ENCODE measurements at regions not wholly inside any gene's neighbourhood (a gene's known extent, or its start where the extent isn't known, plus 50 kb on each side); places are given as distances from the start of the nearest gene placed in this dataset.
"Not testable (repeated sequence)": the region's sequence is repeated elsewhere in the genome, so short reads cannot be mapped to it uniquely, and the experiment has no call there.

DNA sequence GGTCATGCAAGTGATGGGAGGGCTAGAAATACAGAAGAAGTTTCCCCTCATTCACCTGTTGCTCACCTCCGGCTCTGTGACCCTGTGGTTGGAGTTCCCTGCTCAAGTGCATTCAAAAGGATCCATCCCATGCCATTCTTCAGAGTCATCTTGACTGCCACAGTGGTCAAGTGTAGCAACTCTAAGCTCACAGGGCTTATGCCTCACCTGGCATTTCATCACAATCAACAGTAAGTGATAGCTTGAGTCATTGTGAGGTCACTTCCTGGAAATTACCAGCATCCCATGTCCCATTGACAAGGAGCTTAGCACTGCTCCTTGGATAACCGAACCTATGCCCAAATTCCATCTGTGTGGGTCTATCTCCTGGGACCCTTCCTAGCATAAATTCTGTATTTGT is 55.6 kb downstream of the OR4C45 start:
- H3K27me3 ChIP-seq (ENCODE audit: insufficient read depth, low read length), result no peaks in the 10 kb centered on the region
- no peaks in the 10 kb centered on the region for H3K9me3 ChIP-seq (ENCODE audit: low read length)
- H2AFZ ChIP-seq (ENCODE audit: low read depth, low read length), result no peak overlapping the region
- no peaks in the 10 kb centered on the region for H3K36me3 ChIP-seq (ENCODE audit: insufficient read depth, low read length)
- no peak overlapping the region for H3K4me3 ChIP-seq (ENCODE audit: low read length)
- H3K4me1 ChIP-seq (ENCODE audit: insufficient read depth, low read length), result no peaks in the 10 kb centered on the region

DNA sequence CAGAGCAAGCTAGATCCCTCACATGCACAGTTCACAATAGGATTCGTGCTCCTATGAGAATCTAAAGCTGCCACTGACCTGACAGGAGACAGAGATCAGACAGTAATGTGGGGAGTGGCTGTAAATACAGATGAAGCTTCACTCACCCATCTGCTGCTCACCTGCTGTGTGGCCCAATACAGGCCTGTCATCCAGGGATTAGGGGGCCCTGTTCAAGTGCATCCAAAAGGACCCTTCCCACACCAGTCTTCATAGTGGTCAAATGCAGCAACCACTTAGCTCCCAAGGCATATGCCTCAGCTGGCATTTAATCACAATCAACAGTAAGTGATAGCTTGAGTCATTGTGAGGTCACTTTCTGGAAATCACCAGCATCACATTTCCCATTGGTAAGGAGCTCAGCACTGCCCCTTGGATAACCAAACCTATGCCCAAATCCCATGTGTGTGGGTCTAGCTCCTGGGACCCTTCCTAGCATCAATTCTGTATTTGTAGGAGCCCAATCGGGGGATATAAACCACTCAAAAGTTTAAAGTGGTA is 65.6 kb downstream of the OR4C45 start:
- Histone ChIP-seq H3K36me3 (ENCODE audit: insufficient read depth, low read length) (no peaks in the 10 kb centered on the region), H3K4me3 (ENCODE audit: low read length) (no peak overlapping the region), H3K27me3 (ENCODE audit: insufficient read depth, low read length) (no peaks in the 10 kb centered on the region), H2AFZ (ENCODE audit: low read depth, low read length) (no peak overlapping the region), H3K4me1 (ENCODE audit: insufficient read depth, low read length) (no peaks in the 10 kb centered on the region), H3K9me3 (ENCODE audit: low read length) (no peaks in the 10 kb centered on the region)

DNA sequence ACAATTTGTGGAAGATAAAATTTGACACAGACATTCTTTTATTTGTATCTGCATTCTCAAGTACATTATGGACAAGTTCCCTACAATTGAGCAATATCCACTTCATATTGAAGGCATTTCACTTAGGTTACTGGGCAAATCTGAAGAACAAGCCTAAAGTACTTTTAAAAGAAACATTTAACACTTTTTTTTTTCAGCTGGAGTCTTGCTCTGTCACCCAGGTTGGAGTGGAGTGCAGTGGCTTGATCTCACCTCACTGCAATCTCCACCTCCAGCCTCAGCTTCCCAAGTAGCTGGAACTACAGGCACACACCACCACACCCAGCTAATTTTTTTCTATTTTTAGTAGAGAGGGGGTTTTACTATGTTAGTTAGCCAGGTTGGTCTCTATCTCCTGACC is 70.2 kb downstream of the OR4C45 start:
- no peaks in the 10 kb centered on the region for H3K4me1 ChIP-seq (ENCODE audit: insufficient read depth, low read length)
- H3K9me3 ChIP-seq (ENCODE audit: low read length), result no peaks in the 10 kb centered on the region
- H3K36me3 ChIP-seq (ENCODE audit: insufficient read depth, low read length), result no peaks in the 10 kb centered on the region
- H3K4me3 ChIP-seq (ENCODE audit: low read length), result no peak overlapping the region
- H2AFZ ChIP-seq (ENCODE audit: low read depth, low read length), result no peak overlapping the region
- no peaks in the 10 kb centered on the region for H3K27me3 ChIP-seq (ENCODE audit: insufficient read depth, low read length)

DNA sequence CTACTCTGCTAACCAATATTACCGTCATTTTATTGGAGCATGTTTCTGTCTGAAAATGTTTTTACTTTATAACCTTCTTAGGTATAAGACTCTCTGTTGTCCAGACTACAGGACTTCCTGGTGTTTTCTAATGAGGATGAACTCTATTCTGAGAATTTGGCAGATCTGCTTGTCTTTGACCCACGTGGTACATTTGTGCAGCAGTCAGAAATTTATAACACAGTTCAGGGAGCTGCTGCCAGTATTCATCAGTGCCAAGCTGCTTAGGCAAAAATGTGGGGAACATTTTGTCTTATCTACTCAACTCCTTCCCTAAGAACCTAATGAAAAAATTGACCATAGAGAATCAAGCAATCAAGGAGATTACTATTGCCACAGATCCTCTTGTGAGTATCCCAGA is 108.0 kb downstream of the OR4C45 start:
- not testable (repeated sequence) for H3K4me3 ChIP-seq (ENCODE audit: low read length); H3K27me3 ChIP-seq (ENCODE audit: insufficient read depth, low read length); H2AFZ ChIP-seq (ENCODE audit: low read depth, low read length); H3K36me3 ChIP-seq (ENCODE audit: insufficient read depth, low read length); H3K4me1 ChIP-seq (ENCODE audit: insufficient read depth, low read length); H3K9me3 ChIP-seq (ENCODE audit: low read length)

GRCh38 chr11:50146308-50146707 is 113.6 kb downstream of the OR4C45 start:
- H3K4me3 ChIP-seq (ENCODE audit: low read length); H3K9me3 ChIP-seq (ENCODE audit: low read length); H3K27me3 ChIP-seq (ENCODE audit: insufficient read depth, low read length); H2AFZ ChIP-seq (ENCODE audit: low read depth, low read length); H3K36me3 ChIP-seq (ENCODE audit: insufficient read depth, low read length); H3K4me1 ChIP-seq (ENCODE audit: insufficient read depth, low read length): not testable (repeated sequence)

DNA sequence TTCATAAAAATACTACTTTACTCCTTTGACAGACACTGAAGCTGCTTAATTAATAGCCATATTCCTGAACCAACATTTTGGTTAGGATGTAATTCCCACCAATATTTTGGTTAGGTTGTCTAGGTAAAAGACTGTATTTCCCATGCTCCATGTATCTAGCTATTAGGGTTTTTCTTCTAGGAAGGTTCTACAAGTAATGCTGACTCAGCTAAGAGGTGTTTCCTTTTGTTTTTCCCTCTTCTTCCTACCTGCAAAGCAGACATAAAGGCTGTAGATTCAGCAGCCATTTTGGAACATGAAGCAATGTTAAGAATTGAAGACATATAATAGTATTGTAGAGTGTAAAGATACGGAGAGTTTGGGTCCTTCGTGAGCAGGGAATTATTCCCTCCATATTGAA is 115.3 kb downstream of the OR4C45 start:
- not testable (repeated sequence) for H3K4me3 ChIP-seq (ENCODE audit: low read length); H3K27me3 ChIP-seq (ENCODE audit: insufficient read depth, low read length); H3K36me3 ChIP-seq (ENCODE audit: insufficient read depth, low read length); H3K4me1 ChIP-seq (ENCODE audit: insufficient read depth, low read length); H3K9me3 ChIP-seq (ENCODE audit: low read length); H2AFZ ChIP-seq (ENCODE audit: low read depth, low read length)

GRCh38 chr11:50155508-50155907 is 122.8 kb downstream of the OR4C45 start:
- Histone ChIP-seq H3K4me3 (ENCODE audit: low read length) (no peak overlapping the region), H3K27me3 (ENCODE audit: insufficient read depth, low read length) (no peaks in the 10 kb centered on the region), H2AFZ (ENCODE audit: low read depth, low read length) (no peak overlapping the region), H3K9me3 (ENCODE audit: low read length) (no peaks in the 10 kb centered on the region), H3K4me1 (ENCODE audit: insufficient read depth, low read length) (no peaks in the 10 kb centered on the region), H3K36me3 (ENCODE audit: insufficient read depth, low read length) (no peaks in the 10 kb centered on the region)

- H3K36me3 ChIP-seq (ENCODE audit: insufficient read depth, low read length), result no peaks in the 10 kb centered on the region
- H3K4me1 ChIP-seq (ENCODE audit: insufficient read depth, low read length), result no peaks in the 10 kb centered on the region
- no peaks in the 10 kb centered on the region for H3K9me3 ChIP-seq (ENCODE audit: low read length)
- no peak overlapping the region for H2AFZ ChIP-seq (ENCODE audit: low read depth, low read length)
- H3K27me3 ChIP-seq (ENCODE audit: insufficient read depth, low read length), result no peaks in the 10 kb centered on the region
- no peak overlapping the region for H3K4me3 ChIP-seq (ENCODE audit: low read length)
Measured at GRCh38 chr11:50164050-50164449, 131.4 kb downstream of the OR4C45 start.

- H3K4me1 ChIP-seq (ENCODE audit: insufficient read depth, low read length), result no peaks in the 10 kb centered on the region
- no peak overlapping the region for H2AFZ ChIP-seq (ENCODE audit: low read depth, low read length)
- no peaks in the 10 kb centered on the region for H3K27me3 ChIP-seq (ENCODE audit: insufficient read depth, low read length)
- no peaks in the 10 kb centered on the region for H3K9me3 ChIP-seq (ENCODE audit: low read length)
- no peak overlapping the region for H3K4me3 ChIP-seq (ENCODE audit: low read length)
- H3K36me3 ChIP-seq (ENCODE audit: insufficient read depth, low read length), result no peaks in the 10 kb centered on the region
Measured at GRCh38 chr11:50169634-50170033, 137.0 kb downstream of the OR4C45 start.

DNA sequence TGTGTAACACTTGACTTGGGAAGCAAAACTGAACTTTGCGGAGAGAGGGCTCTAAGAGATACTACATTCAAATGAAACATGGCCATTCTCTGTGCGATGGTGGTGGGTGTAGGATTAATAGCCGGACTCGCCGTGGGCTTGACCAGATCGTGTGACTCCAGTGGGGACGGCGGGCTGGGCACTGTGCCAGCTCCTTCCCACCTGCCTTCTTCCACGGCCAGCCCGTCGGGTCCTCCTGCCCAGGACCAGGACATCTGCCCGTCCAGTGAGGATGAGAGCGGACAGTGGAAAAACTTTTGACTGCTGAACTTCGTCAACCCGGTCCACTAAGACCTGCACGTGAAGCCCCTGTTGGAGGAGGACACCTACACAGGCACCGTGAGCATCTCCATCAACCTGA is 137.4 kb downstream of the OR4C45 start:
- no peak overlapping the region for H2AFZ ChIP-seq (ENCODE audit: low read depth, low read length)
- no peaks in the 10 kb centered on the region for H3K9me3 ChIP-seq (ENCODE audit: low read length)
- H3K4me1 ChIP-seq (ENCODE audit: insufficient read depth, low read length), result no peaks in the 10 kb centered on the region
- H3K4me3 ChIP-seq (ENCODE audit: low read length), result no peak overlapping the region
- H3K27me3 ChIP-seq (ENCODE audit: insufficient read depth, low read length), result no peaks in the 10 kb centered on the region
- no peaks in the 10 kb centered on the region for H3K36me3 ChIP-seq (ENCODE audit: insufficient read depth, low read length)

DNA sequence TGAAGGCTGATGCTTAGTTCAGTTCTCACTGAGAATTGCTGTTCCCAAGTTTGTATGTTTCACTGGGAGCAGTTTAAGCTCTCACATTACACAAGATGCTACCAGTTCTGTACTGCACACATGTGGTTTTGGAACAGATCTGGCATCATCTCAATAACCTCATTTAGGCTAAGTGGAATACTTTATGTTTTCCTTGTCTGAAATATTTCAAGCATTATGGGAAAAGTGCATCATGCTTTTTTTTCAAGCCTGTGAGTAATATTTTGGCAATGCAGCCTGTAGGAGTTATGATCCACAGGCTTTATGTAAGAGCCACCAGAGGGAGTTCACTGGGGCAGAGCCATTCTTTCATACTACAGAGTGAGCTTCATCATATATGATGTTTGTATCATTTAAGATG is 141.5 kb downstream of the OR4C45 start:
- no peaks in the 10 kb centered on the region for H3K9me3 ChIP-seq (ENCODE audit: low read length)
- H3K4me3 ChIP-seq (ENCODE audit: low read length), result no peak overlapping the region

GRCh38 chr11:50174975-50175374 is 142.3 kb downstream of the OR4C45 start:
- Histone ChIP-seq H3K27me3 (ENCODE audit: insufficient read depth, low read length) (no peaks in the 10 kb centered on the region), H2AFZ (ENCODE audit: low read depth, low read length) (no peak overlapping the region), H3K4me1 (ENCODE audit: insufficient read depth, low read length) (no peaks in the 10 kb centered on the region), H3K4me3 (ENCODE audit: low read length) (no peak overlapping the region), H3K9me3 (ENCODE audit: low read length) (no peaks in the 10 kb centered on the region), H3K36me3 (ENCODE audit: insufficient read depth, low read length) (no peaks in the 10 kb centered on the region)

More for the DNA sequence above, 141.5 kb downstream of the OR4C45 start:
- Histone ChIP-seq H3K27me3 (ENCODE audit: insufficient read depth, low read length) (no peaks in the 10 kb centered on the region), H3K4me1 (ENCODE audit: insufficient read depth, low read length) (no peaks in the 10 kb centered on the region), H2AFZ (ENCODE audit: low read depth, low read length) (no peak overlapping the region), H3K36me3 (ENCODE audit: insufficient read depth, low read length) (no peaks in the 10 kb centered on the region)

GRCh38 chr11:50178737-50179136 is 146.1 kb downstream of the OR4C45 start:
- no peak overlapping the region for H2AFZ ChIP-seq (ENCODE audit: low read depth, low read length)
- no peaks in the 10 kb centered on the region for H3K36me3 ChIP-seq (ENCODE audit: insufficient read depth, low read length)
- no peaks in the 10 kb centered on the region for H3K9me3 ChIP-seq (ENCODE audit: low read length)
- H3K27me3 ChIP-seq (ENCODE audit: insufficient read depth, low read length), result no peaks in the 10 kb centered on the region
- no peak overlapping the region for H3K4me3 ChIP-seq (ENCODE audit: low read length)
- H3K4me1 ChIP-seq (ENCODE audit: insufficient read depth, low read length), result no peaks in the 10 kb centered on the region

DNA sequence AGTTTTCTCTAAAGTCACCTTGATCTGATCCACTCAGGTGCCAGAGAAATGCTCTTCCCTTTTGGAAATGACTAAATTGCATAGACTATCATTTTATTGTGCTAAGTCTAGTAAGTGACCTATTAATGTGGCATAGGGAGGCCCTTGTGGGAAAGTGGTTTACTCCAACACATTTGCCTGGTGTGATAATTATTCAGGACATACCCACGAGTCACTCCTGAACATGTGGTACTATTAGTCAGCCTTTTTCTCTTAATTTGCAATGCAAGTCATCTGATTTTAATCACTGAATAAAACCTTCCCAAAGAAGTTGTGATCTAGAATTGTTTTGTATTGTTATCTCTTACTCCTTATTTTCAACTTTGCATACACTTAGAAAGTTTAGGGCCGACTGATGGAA is 148.7 kb downstream of the OR4C45 start:
- no peaks in the 10 kb centered on the region for H3K4me1 ChIP-seq (ENCODE audit: insufficient read depth, low read length)
- no peaks in the 10 kb centered on the region for H3K36me3 ChIP-seq (ENCODE audit: insufficient read depth, low read length)
- no peak overlapping the region for H2AFZ ChIP-seq (ENCODE audit: low read depth, low read length)
- H3K9me3 ChIP-seq (ENCODE audit: low read length), result no peaks in the 10 kb centered on the region
- no peaks in the 10 kb centered on the region for H3K27me3 ChIP-seq (ENCODE audit: insufficient read depth, low read length)
- no peak overlapping the region for H3K4me3 ChIP-seq (ENCODE audit: low read length)
